ENCODE measurements at regions not wholly inside any gene's neighbourhood (a gene's known extent, or its start where the extent isn't known, plus 50 kb on each side); places are given as distances from the start of the nearest gene placed in this dataset.

GRCh38 chr2:52192656-52193055 lies 1160.7 kb upstream of the NRXN1 start:
- H3K27ac ChIP-seq: no peak overlapping the region

GRCh38 chr2:52181080-52181479 lies 1149.1 kb upstream of the NRXN1 start:
- no peak overlapping the region for H3K27ac ChIP-seq
- no peak for DNase-seq (ENCODE audit: low read depth, low spot score)

More at GRCh38 chr2:52192656-52193055, 1160.7 kb upstream of the NRXN1 start:
- DNase-seq (ENCODE audit: low read depth, low spot score): no peak

GRCh38 chr2:52178845-52179244 lies 1146.9 kb upstream of the NRXN1 start:
- H3K27ac ChIP-seq: no peak overlapping the region
- DNase-seq (ENCODE audit: low read depth, low spot score): no peak

GRCh38 chr2:52145005-52145404 lies 1113.1 kb upstream of the NRXN1 start:
- no peak overlapping the region for H3K27ac ChIP-seq

GRCh38 chr2:52144590-52144989 lies 1112.7 kb upstream of the NRXN1 start:
- no peak overlapping the region for H3K27ac ChIP-seq
- no peak for DNase-seq (ENCODE audit: low read depth, low spot score)

More at GRCh38 chr2:52145005-52145404, 1113.1 kb upstream of the NRXN1 start:
- no peak for DNase-seq (ENCODE audit: low read depth, low spot score)

- H3K27ac ChIP-seq: no peak overlapping the region
- no peak for DNase-seq (ENCODE audit: low read depth, low spot score)
These were observed 1109.1 kb upstream of the NRXN1 start for GRCh38 chr2:52141076-52141475.

GRCh38 chr2:52139241-52139640 lies 1107.3 kb upstream of the NRXN1 start:
- H3K27ac ChIP-seq: no peak overlapping the region
- DNase-seq (ENCODE audit: low read depth, low spot score): no peak

GRCh38 chr2:52135235-52135634 lies 1103.3 kb upstream of the NRXN1 start:
- no peak overlapping the region for H3K27ac ChIP-seq
- DNase-seq (ENCODE audit: low read depth, low spot score): no peak

- DNase-seq (ENCODE audit: low read depth, low spot score): no peak
- H3K27ac ChIP-seq: no peak overlapping the region
These were observed 1096.1 kb upstream of the NRXN1 start for GRCh38 chr2:52128081-52128480.

GRCh38 chr2:52127527-52127926 lies 1095.6 kb upstream of the NRXN1 start:
- H3K27ac ChIP-seq: no peak overlapping the region
- no peak for DNase-seq (ENCODE audit: low read depth, low spot score)

- H3K27ac ChIP-seq: no peak overlapping the region
- no peak for DNase-seq (ENCODE audit: low read depth, low spot score)
These were observed 1085.4 kb upstream of the NRXN1 start for GRCh38 chr2:52117299-52117698.

- no peak for DNase-seq (ENCODE audit: low read depth, low spot score)
These were observed 1083.8 kb upstream of the NRXN1 start for GRCh38 chr2:52115750-52116149.

GRCh38 chr2:52113338-52113737 lies 1081.4 kb upstream of the NRXN1 start:
- DNase-seq (ENCODE audit: low read depth, low spot score): no peak
- no peak overlapping the region for H3K27ac ChIP-seq

More at GRCh38 chr2:52115750-52116149, 1083.8 kb upstream of the NRXN1 start:
- H3K27ac ChIP-seq: no peak overlapping the region

- no peak overlapping the region for H3K27ac ChIP-seq
- DNase-seq (ENCODE audit: low read depth, low spot score): no peak
These were observed 1080.2 kb upstream of the NRXN1 start for GRCh38 chr2:52112141-52112540.

- DNase-seq (ENCODE audit: low read depth, low spot score): no peak
These were observed 1075.2 kb upstream of the NRXN1 start for GRCh38 chr2:52107124-52107523.

GRCh38 chr2:52097071-52097470 lies 1065.1 kb upstream of the NRXN1 start:
- H3K27ac ChIP-seq: no peak overlapping the region
- no peak for DNase-seq (ENCODE audit: low read depth, low spot score)

More at GRCh38 chr2:52107124-52107523, 1075.2 kb upstream of the NRXN1 start:
- no peak overlapping the region for H3K27ac ChIP-seq

GRCh38 chr2:52084759-52085158 lies 1052.8 kb upstream of the NRXN1 start:
- no peak overlapping the region for H3K27ac ChIP-seq
- no peak for DNase-seq (ENCODE audit: low read depth, low spot score)

GRCh38 chr2:52083214-52083613 lies 1051.3 kb upstream of the NRXN1 start:
- H3K27ac ChIP-seq: no peak overlapping the region
- no peak for DNase-seq (ENCODE audit: low read depth, low spot score)

GRCh38 chr2:52082646-52083045 lies 1050.7 kb upstream of the NRXN1 start:
- DNase-seq (ENCODE audit: low read depth, low spot score): no peak
- no peak overlapping the region for H3K27ac ChIP-seq

- DNase-seq (ENCODE audit: low read depth, low spot score): no peak
- no peak overlapping the region for H3K27ac ChIP-seq
These were observed 1047.7 kb upstream of the NRXN1 start for GRCh38 chr2:52079602-52080001.

GRCh38 chr2:52077159-52077558 lies 1045.2 kb upstream of the NRXN1 start:
- DNase-seq (ENCODE audit: low read depth, low spot score): no peak

GRCh38 chr2:52074130-52074719 lies 1042.3 kb upstream of the NRXN1 start:
- DNase-seq (ENCODE audit: low read depth, low spot score): no peak
- H3K27ac ChIP-seq: no peak overlapping the region

More at GRCh38 chr2:52077159-52077558, 1045.2 kb upstream of the NRXN1 start:
- no peak overlapping the region for H3K27ac ChIP-seq
